ENCODE measurements at regions not wholly inside any gene's neighbourhood (a gene's known extent, or its start where the extent isn't known, plus 50 kb on each side); places are given as distances from the start of the nearest gene placed in this dataset.

DNA sequence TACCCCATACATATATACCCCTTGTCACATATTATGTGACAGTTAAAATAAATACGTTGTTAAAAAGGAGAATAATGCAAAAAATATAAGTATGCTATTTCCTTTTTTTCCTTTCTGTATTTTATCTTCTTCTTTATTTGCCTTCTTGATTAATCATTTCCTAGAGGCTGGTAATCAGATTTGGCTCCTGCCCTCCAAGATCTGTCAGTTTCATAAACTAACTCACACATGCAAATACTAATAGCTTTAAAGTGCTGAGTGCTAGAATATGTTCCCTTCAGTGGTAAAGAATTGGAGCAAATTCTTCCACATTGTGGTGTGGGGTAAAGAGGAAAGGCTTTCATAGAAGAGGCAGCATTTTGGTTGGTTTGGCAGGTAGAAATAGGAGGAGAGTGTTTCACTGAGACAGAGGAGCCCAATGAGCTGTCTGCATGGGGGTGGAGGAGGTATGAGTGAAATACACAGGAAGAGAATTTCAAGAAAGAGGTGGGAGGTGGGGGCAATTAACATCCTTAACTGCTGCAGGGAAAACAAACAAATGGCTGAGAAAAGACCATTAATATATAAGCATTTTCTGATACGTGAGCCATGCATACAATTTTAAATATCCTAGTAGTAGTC lies 523.9 kb downstream of the BMP2 start:
- H3K4me2 ChIP-seq (ENCODE audit: low read depth, low read length), result no peak overlapping the region

More for the DNA sequence above, 523.9 kb downstream of the BMP2 start:
- TF ChIP-seq USF2 (IDR thresholded peaks at IDR 0.05; ENCODE audit: low read depth, low read length) (no peak), RAD21 (IDR thresholded peaks at IDR 0.05; ENCODE audit: low read length) (no peak), SMC3 (IDR thresholded peaks at IDR 0.05; ENCODE audit: low read depth, low read length) (no peak), CEBPB (IDR thresholded peaks at IDR 0.05; ENCODE audit: low read depth, low read length) (no peak), MAFK (IDR thresholded peaks at IDR 0.05; ENCODE audit: low read depth, low read length) (no peak), MXI1 (IDR thresholded peaks at IDR 0.05; ENCODE audit: borderline replicate concordance, low read depth, low read length) (no peak), RCOR1 (IDR thresholded peaks at IDR 0.05; ENCODE audit: insufficient replicate concordance, low read length) (no peak), CHD1 (IDR thresholded peaks at IDR 0.05; ENCODE audit: low read depth, low read length) (no peak), BHLHE40 (IDR thresholded peaks at IDR 0.05; ENCODE audit: low read depth, low read length) (no peak), POLR2A (IDR thresholded peaks at IDR 0.05; ENCODE audit: low read depth, low read length) (no peak)
- TF ChIP-seq, protein P1, sequence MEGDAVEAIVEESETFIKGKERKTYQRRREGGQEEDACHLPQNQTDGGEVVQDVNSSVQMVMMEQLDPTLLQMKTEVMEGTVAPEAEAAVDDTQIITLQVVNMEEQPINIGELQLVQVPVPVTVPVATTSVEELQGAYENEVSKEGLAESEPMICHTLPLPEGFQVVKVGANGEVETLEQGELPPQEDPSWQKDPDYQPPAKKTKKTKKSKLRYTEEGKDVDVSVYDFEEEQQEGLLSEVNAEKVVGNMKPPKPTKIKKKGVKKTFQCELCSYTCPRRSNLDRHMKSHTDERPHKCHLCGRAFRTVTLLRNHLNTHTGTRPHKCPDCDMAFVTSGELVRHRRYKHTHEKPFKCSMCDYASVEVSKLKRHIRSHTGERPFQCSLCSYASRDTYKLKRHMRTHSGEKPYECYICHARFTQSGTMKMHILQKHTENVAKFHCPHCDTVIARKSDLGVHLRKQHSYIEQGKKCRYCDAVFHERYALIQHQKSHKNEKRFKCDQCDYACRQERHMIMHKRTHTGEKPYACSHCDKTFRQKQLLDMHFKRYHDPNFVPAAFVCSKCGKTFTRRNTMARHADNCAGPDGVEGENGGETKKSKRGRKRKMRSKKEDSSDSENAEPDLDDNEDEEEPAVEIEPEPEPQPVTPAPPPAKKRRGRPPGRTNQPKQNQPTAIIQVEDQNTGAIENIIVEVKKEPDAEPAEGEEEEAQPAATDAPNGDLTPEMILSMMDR (conservative IDR thresholded peaks at IDR 0.05; ENCODE audit: low read depth, low read length), result no peak
- TF ChIP-seq, protein P2, sequence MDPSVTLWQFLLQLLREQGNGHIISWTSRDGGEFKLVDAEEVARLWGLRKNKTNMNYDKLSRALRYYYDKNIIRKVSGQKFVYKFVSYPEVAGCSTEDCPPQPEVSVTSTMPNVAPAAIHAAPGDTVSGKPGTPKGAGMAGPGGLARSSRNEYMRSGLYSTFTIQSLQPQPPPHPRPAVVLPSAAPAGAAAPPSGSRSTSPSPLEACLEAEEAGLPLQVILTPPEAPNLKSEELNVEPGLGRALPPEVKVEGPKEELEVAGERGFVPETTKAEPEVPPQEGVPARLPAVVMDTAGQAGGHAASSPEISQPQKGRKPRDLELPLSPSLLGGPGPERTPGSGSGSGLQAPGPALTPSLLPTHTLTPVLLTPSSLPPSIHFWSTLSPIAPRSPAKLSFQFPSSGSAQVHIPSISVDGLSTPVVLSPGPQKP (IDR thresholded peaks at IDR 0.05; ENCODE audit: borderline replicate concordance, low read depth, low read length), result no peak
- Histone ChIP-seq H3K79me1 (ENCODE audit: low read depth in 1 of 2, low read length in 2 of 2) (no peaks in the 10 kb centered on the region), H3K4ac (ENCODE audit: low read depth, low read length) (no peak overlapping the region), H3K56ac (ENCODE audit: extremely low read depth, insufficient read depth, low read length) (no peak overlapping the region), H2AK5ac (ENCODE audit: low read depth, low read length) (no peak overlapping the region), H4K91ac (ENCODE audit: insufficient read depth, low read depth, low read length) (no peak overlapping the region), H3K9me3 (ENCODE audit: control insufficient read depth, insufficient read depth, low read length) (no peaks in the 10 kb centered on the region), H3K9me1 (ENCODE audit: insufficient read depth, low read length) (no peaks in the 10 kb centered on the region), H2BK15ac (ENCODE audit: low read depth, low read length) (no peak overlapping the region), H3K4me3 (ENCODE audit: insufficient read depth, low read depth, low read length) (no peak overlapping the region), H3K23ac (ENCODE audit: low read depth, low read length) (no peak overlapping the region), H2BK120ac (ENCODE audit: low read depth, low read length) (no peak overlapping the region), H3K14ac (replicated peaks; ENCODE audit: low read depth, low read length) (no peak overlapping the region), H3K9ac (ENCODE audit: low read depth, low read length) (no peak overlapping the region), H2BK5ac (ENCODE audit: low read depth, low read length, poor library complexity, severe bottlenecking) (no peak overlapping the region), H3K27me3 (ENCODE audit: control insufficient read depth, insufficient read depth, low read length) (no peaks in the 10 kb centered on the region), H2AK9ac (replicated peaks; ENCODE audit: low read depth, low read length, poor library complexity) (no peak overlapping the region), H2AFZ (replicated peaks; ENCODE audit: low read length, poor library complexity) (no peak overlapping the region), H3K4me1 (ENCODE audit: control insufficient read depth, insufficient read depth, low read length) (no peaks in the 10 kb centered on the region), H4K20me1 (ENCODE audit: insufficient read depth, low read length) (no peaks in the 10 kb centered on the region), H3K18ac (ENCODE audit: low read depth, low read length) (no peak overlapping the region), H4K8ac (ENCODE audit: low read depth in 2 of 2, low read length in 2 of 2) (no peak overlapping the region), H4K5ac (ENCODE audit: low read depth, low read length) (no peak overlapping the region), H3K27ac (ENCODE audit: insufficient read depth, low read length) (no peak overlapping the region), H2BK20ac (ENCODE audit: low read depth, low read length) (no peak overlapping the region), H3K36me3 (ENCODE audit: control insufficient read depth, insufficient read depth, low read length) (no peaks in the 10 kb centered on the region)
- dilution Hi-C loops (cut with HindIII; ENCODE audit: low sequenced_read_pairs, unreplicated experiment), result no loop called here
- POLR2A ChIA-PET (ENCODE audit: unreplicated experiment), result no interaction called here
- DNase-seq, result no peak
- CTCF ChIA-PET, result no interaction called here
- WGBS, 2 experiments (ENCODE audit: extremely low coverage in 2 of 2, insufficient read length in 1 of 2), result no CpG with 5 or more reads among the region's 2 CpGs
- in situ Hi-C loops (cut with MboI; ENCODE audit: low sequenced_read_pairs), result no loop called here
- no peak for ATAC-seq (ENCODE audit: low read depth)
- intact Hi-C loops (cut with micrococcal nuclease), result no loop called here
- no TSS peak for BruUV-seq (replicated peaks)
